ENCODE measurements at regions not wholly inside any gene's neighbourhood (a gene's known extent, or its start where the extent isn't known, plus 50 kb on each side); places are given as distances from the start of the nearest gene placed in this dataset.

DNA sequence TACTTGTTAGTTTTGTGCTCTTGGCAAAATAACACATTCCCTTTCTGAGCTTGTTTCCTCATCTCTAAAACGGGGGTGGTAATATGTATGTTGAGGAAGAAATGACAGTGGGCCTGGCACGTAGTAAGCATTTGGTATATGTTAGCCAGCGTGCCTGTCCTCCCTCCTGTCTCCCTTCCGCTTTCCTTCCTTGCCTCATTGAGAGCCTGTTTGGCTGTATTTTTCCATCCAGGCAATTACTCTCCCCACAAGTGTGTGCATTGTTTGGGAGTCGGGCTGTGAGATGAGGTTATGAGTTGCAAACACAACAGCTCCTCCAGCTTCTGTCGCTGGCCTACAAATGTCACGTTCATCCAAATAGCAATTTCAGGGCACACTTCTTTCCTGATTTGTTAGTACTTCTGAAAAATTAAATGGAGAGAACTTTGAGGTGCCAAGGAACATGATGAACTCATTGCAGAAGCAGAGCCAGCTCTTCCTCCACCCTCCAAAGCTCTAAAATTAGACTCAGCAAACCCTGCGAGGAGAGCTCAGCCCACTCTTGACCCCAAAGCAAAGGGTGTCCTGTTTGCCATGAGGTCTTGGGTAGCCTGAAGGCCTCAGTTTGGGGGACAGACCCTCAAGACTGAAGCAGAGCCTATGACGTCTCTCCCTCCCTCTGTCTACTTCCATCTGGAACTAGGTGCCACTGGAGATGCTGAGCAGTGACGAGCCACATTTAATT lies 50.7 kb upstream of the TOX2 start:
- DNase-seq (ENCODE audit: low read depth): no peak

DNA sequence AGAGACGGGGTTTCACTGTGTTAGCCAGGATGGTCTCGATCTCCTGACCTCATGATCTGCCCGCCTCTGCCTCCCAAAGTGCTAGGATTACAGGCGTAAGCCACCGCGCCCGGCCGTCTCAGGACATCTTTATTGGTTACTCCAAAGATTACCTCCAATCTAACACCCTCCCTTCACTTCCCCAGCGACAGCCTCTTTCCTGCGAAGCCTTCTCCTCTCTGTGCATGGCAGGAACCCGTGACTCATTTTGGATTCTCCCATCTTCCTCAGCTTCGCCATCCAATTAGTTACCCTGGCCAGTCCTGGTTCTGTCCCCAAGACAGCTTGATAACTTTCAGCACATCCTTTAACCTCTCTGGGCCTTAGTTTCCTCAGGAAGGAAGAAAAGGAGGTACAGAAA lies 51.3 kb upstream of the TOX2 start:
- DNase-seq (ENCODE audit: low read depth): no peak

DNA sequence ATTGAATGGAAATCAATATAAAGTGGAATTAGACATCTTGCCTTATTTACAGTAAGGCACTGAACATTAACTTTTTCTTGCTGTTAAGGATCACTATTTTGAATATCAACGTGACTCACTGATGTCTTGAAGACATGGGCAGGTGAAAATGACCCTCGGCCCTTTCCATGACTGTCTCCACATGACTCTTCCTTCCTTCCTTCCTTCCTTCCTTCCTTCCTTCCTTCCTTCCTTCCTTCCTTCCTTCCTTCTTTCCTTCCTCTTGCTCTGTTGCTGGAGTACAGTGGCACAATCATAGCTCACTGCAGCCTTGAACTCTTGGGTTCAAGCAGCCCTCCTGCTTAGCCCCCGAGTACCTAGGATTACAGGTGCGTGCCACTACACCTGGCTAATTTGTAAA lies 52.2 kb upstream of the TOX2 start:
- DNase-seq (ENCODE audit: low read depth): no peak

DNA sequence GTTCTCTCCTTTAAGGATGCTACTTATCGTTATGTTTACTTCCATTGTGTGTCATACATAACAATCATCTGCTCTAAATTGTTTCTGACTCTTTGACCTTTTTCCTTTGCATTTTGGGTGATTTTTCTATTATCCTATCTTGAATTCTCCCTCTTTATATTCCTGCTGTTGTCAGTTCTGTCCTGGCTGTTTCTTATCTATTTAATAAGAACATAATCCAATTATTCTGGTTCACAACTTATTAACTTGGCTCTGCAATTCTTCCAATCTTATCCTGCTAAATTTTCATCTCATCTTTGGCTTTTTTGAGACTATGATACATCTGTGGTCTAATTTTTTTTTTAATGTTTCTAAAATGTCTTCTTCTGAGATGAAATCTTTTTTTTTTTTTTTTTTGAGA lies 54.7 kb upstream of the TOX2 start:
- no peak for DNase-seq (ENCODE audit: low read depth)

DNA sequence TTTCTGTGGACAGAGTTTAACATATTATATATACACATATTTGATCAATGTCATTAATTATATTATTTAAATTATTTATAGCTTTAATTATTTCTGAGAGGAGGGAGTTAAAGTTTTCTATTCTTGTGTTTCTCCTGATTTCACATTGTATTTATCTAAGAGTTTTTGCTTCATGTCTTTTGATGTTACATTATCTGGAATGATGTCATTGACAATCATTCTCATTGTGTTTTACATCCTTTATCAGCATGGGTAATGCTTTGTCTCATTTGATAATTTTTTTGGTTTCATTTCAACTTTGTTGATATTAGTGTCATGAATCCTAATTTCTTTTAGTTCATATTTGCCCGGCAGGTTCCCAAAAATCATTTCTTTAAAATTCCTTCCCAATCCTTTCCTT lies 56.7 kb upstream of the TOX2 start:
- no peak for DNase-seq (ENCODE audit: low read depth)

DNA sequence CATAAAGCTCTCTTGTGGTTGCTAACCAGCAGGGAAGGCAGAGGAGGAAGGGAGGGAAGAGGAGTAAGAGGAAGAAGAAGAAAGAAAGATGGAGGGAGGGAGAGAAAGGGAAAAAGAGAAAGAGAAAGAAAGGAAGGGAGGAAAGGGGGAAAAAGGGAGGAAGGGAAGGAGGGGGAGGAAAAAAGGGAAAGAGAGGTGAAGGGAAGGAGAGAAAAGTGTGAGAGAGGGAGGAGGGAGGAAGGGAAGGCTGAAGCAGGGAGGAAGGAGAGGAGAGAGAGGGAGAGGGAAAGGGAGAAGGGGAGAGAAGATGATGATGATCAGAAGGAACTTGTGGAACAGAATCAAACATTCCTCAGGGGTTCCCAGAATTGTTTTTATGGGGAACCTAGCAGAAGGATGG lies 57.5 kb upstream of the TOX2 start:
- DNase-seq (ENCODE audit: low read depth): no peak

DNA sequence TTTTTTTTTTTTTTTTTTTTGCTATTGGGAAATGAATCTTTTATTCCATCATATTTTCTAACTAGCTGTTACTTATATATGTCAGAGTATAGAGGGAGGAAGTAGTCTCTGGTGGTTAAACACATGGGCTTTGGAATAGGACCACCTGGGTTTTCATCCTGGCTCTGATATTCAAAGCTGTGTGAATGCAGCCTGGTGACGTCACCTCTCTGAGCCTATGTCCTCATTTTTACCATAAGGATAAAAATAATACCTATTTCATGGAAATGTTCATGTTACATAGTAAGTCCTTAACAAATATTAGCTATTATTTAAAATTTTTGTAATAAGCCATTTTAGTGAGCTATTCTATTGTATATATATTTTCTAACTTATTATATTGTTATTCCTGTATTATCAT lies 58.8 kb upstream of the TOX2 start:
- no peak for DNase-seq (ENCODE audit: low read depth)

DNA sequence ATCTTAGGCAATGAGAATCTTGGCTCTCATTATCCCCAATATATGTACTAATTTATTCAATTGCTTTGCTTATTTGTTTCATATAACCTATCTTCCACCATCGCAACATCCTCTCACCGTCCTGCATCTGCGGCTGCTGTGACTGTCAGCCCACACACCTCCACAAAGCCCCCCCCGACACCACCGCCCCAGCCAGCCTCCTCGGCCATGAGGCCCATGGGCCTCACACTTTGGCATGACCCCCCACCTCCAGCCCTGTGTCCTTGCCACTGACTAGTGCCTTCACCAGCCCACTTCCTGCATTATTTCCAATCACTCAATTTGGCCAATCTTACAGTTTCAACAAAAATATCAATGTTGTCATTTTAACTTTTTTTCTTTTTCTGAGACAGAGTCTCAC lies 60.7 kb upstream of the TOX2 start:
- no peak for DNase-seq (ENCODE audit: low read depth)

DNA sequence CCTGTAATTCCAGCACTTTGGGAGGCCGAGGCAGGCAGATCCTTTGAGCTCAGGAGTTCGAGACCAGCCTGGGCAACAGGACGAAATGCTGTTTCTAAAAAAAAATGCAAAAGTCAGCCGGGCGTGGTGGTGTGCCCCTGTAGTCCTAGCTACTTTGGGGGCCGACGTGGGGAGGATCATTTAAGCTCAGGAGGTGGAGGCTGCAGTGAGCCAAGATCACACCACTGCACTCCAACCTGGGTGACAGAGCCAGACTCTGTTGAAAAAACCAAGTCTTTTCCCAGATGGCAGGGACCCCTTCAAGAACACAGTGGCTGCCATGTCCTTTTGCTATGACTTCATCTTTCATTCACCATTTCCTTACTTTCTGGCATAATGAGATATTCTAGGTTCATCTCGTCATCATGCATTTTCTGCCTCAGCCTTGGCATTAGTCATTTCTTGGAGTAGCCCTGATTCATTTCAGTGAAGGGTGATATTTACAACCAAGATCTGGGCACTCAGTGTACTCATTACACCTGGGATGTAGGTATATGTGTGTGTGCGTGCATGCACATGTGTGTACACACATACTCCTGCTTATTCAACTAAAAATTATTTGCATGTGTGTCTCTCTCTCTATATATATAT lies 61.4 kb upstream of the TOX2 start:
- DNase-seq (ENCODE audit: low read depth): no peak

DNA sequence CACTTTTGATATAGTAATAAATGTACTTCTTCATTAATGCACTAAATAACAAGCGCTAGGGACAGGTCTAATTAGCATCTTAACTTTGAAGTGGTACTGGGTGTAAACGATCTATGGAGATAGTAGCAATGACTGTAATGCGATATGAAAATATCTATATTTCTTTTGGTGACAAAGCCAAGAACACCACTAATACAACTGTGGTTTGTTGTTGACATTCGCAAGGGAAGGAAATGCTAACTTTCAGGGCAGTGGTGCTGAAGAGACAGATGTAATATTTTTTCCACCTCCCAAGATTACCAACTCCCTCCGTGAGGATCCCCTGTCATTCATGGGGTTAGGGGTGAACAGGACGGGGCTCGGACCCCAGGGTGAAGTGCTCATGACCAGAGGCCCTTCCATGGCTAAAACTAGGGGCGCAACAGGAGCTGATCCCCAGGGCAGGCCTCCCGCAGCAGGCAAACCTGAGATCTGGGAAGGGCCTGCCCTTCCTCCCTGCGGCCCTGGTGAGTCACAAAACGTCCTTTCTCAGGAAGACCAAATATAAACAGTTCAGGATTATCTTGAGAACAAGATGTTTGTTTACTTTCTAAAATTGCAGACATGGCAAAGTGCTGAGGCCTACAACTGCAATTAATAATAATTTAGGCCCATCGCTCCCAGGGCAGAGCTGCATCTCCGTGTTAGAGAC lies 65.0 kb upstream of the TOX2 start:
- no peak for DNase-seq (ENCODE audit: low read depth)

DNA sequence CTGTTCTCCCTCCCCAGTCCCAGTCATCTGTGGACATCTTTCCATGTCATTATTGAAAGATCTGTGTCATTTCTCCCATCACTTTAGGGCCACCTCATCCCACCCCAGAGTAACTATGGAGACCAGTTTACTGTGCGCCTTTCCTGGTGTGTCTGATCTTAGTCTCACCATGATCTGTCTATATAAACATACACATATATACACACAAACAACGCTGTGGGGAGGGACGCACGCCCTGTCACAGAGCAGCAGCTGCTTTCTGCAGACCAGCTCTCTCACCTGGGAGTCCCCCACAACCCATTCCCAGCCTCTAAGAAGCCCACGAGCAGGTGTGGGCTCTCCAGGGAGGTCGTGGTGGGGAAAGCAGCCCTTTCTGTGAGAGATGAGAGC lies 68.1 kb upstream of the TOX2 start:
- no peak for DNase-seq (ENCODE audit: low read depth)

DNA sequence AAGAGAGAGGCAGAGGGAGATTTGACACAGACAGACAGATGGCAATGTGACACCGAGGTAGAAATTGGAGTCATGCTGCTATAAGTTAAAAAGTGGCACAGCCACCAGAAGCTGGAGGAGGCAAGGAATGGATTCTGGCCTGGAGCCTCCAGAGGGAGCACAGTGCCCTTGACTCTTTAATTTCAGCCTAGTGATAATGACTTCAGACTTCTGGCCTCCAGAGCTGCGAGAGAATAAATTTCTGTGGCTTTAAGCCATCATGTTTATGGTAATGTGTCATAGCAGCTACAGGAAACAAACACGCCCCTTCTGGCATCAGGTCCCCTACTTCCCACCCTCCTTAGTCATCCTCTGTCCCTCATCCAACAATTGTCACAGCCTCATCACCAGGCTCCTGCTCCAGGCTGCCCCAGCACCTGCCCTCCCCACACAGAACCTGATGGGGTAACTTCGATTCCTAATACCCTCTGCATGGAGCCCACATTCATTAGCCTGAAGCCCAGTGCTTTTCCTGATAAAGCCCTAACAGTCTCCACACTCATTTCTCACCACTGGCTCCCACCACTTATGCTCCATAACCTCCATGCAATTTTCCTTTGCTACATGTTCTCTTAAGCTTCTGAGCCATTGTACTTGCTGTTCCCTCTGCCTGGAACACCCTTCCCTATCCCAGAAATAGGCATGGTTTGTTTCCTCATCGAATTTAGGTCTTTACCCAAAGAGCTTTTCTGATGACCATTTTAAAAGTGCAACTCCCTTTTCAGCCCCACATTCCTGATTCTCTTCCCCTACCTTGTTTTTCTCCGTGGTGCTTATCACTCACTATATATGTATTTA lies 69.7 kb upstream of the TOX2 start:
- DNase-seq (ENCODE audit: low read depth): peak; percentile 93

DNA sequence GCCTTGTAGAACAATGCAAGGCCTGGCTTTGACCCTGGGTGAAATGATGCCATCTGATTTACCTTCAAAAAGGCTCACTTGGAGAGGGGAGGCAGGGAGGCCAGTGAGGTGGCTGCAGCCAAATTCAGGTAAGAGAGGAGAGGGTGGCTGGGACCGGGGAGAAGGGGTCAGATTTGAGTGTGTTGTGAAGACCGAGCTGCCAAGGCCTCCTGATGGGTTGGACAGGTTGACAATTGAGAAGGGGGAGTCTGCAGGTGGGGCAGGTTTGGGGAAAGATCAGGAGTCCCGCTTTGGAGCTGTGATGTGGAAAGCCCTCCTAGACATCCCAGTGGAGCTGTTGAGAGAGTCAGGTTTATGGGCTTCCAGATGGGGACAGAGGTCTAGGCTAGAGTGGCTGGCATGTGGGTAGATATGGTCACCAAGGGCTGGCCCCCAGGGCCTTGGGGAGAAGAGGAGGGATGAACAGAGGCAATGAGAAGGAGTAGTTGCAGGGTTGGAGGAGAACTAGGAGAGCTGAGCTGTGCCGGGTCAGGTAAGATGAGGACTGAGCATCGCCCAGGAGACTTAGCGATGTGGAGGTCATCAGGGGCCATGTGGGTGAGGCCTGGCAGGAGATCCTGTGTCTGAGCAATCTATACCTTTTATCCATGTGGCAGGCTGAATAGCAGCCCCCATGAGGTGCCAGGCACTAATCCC lies 70.5 kb upstream of the TOX2 start:
- DNase-seq (ENCODE audit: low read depth): no peak

DNA sequence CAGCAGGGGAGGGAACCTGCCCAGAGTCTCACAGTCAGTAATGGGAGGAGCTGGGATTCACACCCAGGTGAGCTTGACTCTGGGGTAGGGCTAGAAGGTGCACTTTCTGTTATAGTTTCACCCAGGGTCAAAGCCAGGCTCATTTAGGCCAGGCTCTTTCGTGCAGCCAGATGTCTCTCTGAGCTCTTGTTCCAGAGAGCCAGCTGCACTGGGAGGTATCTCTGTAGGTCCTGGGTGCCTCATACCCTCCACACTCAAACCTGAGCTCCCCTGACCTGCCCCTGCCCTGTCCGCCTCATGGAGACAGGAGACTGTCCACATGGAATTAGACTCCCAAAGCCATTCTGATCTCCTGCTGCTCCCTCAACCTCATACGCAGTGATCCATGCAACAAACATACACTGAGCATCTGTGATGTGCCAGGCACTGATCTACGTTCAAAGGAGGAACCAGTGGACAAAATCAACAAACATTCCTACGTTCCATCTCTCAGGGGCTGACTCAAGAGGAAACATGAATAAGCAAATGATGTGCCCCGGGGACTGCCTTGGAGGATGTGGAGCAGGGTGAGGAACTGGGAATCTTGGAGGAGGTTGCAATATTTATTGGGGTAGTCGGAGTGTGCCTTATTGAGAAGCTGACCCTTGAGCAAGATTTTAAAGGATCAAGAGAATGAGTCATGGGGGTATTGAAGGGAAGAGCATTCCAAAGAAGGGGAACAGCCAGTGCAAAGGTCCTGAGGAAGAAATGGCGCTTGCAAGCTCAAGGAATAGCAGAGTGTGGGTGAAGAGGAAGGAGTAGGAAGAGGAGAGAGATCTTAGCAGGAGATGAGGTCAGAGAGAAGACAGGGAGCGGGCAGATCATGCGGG lies 71.3 kb upstream of the TOX2 start:
- peak; percentile 86 for DNase-seq (ENCODE audit: low read depth)

DNA sequence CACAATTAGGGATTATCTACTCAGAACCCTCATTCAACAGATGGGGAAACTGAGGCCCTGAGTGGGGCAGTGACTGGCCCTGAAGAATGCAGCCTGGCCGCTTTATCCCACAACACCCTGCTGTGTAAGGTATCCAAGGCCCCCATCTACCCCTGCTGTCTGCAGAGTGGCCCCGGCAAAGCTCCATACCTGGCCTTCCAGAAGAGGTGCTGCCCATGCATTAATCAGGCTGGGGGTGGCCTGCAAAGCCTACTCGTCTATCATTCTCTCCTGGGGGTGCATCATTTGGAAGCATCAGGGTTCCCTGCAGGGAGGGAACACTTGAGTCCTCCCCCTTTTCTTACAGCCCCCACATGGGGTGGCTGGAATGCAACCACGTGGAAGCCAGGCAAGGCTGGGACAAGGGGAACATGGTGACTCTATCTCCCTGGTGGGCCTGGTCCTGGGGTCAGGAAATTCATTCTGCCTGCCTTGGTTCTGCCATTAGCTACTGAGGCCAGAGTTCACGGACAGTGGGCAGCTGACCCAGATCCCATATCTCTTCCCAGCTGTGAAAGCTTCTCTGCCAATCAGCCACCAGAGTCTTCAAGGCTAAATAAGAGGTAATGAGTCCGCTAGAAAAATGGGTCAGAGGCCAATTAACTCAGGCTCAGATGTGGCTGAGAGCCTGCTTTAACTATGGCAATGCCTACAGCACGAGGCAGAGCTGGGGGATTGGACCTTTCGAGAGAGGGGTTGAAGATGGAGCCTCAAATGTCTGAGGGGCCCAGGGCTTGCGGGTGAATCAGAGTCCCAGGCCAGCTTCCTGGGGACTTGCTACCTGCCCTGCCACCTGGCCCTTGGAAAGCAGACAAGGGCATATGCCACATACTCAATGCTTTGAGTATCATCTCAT lies 72.3 kb upstream of the TOX2 start:
- DNase-seq (ENCODE audit: low read depth): no peak

DNA sequence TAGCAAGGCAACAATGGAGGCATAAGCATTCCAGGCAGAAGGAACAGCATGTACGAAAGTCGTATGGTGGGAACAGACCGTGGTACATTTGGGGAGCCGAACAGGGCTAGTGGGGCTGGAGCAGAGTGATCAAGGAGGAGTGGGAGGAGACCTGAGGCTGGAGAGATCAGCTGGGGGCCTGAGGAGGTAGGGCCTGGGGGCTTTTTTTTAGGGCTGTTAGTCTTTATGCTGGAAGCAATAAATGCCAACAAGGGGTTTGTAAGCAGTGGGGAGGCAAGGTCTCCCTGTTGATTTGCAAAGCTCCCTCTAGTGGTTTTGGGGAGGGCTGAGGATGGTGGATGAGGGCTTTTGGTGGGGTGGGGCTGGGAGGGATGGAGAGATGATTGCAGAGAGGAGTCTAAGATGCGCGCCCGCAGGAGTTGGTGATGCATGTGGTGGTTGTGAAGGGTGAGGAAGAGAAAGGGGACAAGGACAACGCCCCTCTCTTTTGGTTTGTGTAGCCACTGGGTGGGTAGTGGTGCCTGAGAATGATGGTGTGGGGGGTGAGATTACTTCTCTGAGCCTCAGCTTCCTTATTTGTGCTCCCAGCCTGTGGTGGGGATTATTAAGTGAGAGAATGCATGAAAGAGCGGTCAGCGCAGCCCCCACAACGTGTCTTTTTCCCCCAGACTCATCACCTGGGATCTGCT lies 74.1 kb upstream of the TOX2 start:
- DNase-seq (ENCODE audit: low read depth): no peak

DNA sequence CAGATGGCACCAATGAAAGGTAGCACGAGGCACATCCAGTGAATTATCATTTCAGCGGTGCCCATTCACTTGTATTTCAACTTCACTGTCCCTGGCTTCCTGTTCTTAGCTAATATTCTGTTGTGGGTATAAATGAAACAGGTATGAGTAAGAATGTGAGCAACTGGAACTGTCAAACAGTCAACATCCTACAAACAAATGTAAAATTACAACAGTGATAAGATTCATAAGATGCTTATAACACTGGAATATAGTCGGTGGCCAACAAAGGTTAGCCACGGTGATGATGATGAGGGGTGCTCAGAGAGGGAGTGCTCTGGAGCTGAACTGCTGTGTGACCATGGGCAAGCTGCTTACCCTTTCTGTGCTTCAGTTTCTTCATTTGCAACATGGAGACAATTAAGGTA lies 74.9 kb upstream of the TOX2 start:
- no peak for DNase-seq (ENCODE audit: low read depth)

DNA sequence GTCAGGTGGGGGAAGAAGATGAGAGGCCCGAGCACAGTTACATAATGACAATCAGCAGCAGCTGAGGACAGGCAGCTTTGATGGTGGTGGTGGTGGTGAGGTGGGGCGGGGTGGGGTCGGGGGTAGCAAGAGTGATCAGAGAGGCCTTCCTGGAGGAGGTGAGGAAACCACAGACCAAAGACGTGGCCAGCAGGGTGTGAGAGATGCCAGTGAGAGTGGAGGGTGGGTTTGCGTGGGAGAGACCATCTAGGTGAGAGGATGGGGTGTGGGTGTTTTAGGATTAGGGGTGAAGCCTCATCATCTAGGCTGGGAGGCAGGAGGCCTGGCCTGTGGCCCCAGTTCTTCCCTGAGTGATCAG lies 76.0 kb upstream of the TOX2 start:
- no peak for DNase-seq (ENCODE audit: low read depth)

DNA sequence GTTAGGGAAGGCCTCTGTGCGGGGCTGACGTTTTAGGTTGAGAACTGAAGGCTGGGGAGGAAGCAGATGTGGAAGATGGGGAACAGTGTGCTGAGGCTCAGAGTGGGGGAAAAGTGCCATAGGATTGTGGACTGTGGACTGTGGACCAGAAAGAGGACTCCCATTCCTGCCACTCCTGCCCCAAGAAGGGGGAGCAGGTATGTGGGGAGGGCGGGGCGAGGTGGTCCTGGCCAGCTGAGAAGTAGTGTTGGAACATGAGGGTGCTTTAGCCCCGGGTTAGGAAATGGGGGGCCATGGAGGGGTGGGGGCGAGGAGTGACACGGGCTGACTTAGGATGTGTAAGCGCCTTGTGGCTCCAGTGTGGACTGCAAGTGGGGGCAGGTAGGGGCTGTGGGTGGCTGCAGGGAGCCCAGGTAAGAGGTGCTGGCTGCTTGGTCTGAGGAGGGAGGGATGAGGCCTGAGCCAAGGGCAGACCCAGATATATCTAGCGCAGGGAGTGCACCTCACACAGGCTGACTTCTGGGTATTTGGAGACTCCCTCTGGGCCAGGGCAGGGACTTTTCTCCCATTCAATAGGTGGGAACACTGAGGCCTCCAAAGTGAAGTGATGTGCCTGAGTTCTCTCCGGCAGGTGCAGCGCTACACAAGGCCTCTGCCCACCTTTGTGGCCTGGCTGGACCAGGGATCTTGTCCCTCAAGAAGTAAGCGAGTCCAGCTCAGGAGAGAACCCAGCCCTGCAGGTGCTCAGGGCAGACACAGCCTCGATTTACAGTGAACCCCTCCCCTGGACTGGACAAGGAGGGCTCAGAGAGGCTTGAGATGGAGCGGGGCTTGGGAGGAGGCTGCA lies 76.6 kb upstream of the TOX2 start:
- no peak for DNase-seq (ENCODE audit: low read depth)

Data from stromal cell of bone marrow (primary cell).